GM12878 (cell line): ENCODE measurements at regions not wholly inside any gene's neighbourhood (a gene's known extent, or its start where the extent isn't known, plus 50 kb on each side); places are given as distances from the start of the nearest gene placed in this dataset.

Experiments
- ATAC-seq: fragments of 200-7000 bp; cut with Tn5 transposase; 3 replicates; pipeline ENCODE4 v1.9.1; 2020; ENCODE audit warnings: mild to moderate bottlenecking, moderate library complexity
- BruUV-seq: library from RNA; stranded (reverse); fragments of 400-500 nt; replicated peaks from 2 replicates; lab custom pipeline; 2021; lab: Mats Ljungman, UMichigan
- CTCF ChIA-PET: fragments of 300-600 bp; sonication (Branson Sonifier 250); formaldehyde crosslinking; extraction: SDS; loops from one replicate; lab custom pipeline; 2021; ENCODE audit warnings: inconsistent platforms; lab: Yijun Ruan, JAX
- POLR2A ChIA-PET: fragments of 350-600 bp; formaldehyde crosslinking; extraction: SDS; loops from one replicate; lab custom pipeline; 2021; ENCODE audit warnings: inconsistent platforms; lab: Charles Lee
- RAD21 ChIA-PET: fragments of 300-600 bp; sonication (Branson Sonifier 250); formaldehyde crosslinking; loops from one replicate; lab custom pipeline; 2023; ENCODE audit warnings: antibody characterized with exemption; ENCODE audit not compliant: unreplicated experiment; lab: Charles Lee
- SMC1A ChIA-PET: fragments of 300-600 bp; sonication (Branson Sonifier 250); formaldehyde crosslinking; loops from one replicate; lab custom pipeline; 2023; ENCODE audit not compliant: unreplicated experiment, uncharacterized antibody; lab: Charles Lee
- DNase-seq: peaks from one replicate; pipeline ENCODE4 v3.0.0-alpha.2; 2011; ENCODE audit warnings: low read depth, low spot score
- FAIRE-seq: peaks from 3 replicates; lab custom pipeline; 2011; peaks lifted over from hg19 to GRCh38; lab: Jason Lieb, UNC
- H2AFZ ChIP-seq: 2 replicates; pipeline ENCODE4 v1.6.0; 2011; ENCODE audit warnings: low read depth, low read length, control low read depth; ENCODE audit not compliant: control insufficient read depth
- H3K27ac ChIP-seq: 2 replicates; pipeline ENCODE4 v1.5.1; 2011; ENCODE audit warnings: control low read depth; ENCODE audit not compliant: control insufficient read depth, insufficient read depth
- H3K27me3 ChIP-seq, 2 experiments: replicated peaks in 1 of 2; 2 replicates each; pipeline versions ENCODE4 v1.6.0 to v1.6.1; 2011; ENCODE audit warnings: low read length in 1 of 2; ENCODE audit not compliant: control insufficient read depth in 2 of 2, insufficient read depth in 2 of 2
- H3K36me3 ChIP-seq, 2 experiments: 2 replicates each; pipeline ENCODE4 v1.5.1; 2011; ENCODE audit warnings: low read length in 1 of 2; ENCODE audit not compliant: control insufficient read depth in 2 of 2, insufficient read depth in 2 of 2
- H3K4me1 ChIP-seq: 2 replicates; pipeline ENCODE4 v1.6.1; 2011; ENCODE audit warnings: mild to moderate bottlenecking, low read length, moderate library complexity, mixed read lengths; ENCODE audit not compliant: control insufficient read depth, insufficient read depth
- H3K4me2 ChIP-seq: 2 replicates; pipeline ENCODE4 v1.6.0; 2011; ENCODE audit warnings: control low read depth; ENCODE audit not compliant: control insufficient read depth, insufficient read depth
- H3K4me3 ChIP-seq: fragments of 200-600 bp; sonication (generic); 2 replicates; pipeline ENCODE4 v1.5.1; 2016
- H3K79me2 ChIP-seq: 2 replicates; pipeline ENCODE4 v1.6.0; 2011; ENCODE audit warnings: low read length; ENCODE audit not compliant: control insufficient read depth, insufficient read depth
- H3K9ac ChIP-seq: 2 replicates; pipeline ENCODE4 v1.8.0; 2011; ENCODE audit warnings: low read length, control low read depth, mixed read lengths; ENCODE audit not compliant: control insufficient read depth, insufficient read depth
- H3K9me3 ChIP-seq: replicated peaks from 3 replicates; pipeline ENCODE4 v1.5.1; 2011; ENCODE audit warnings: mild to moderate bottlenecking, low read length; ENCODE audit not compliant: control insufficient read depth, insufficient read depth
- H4K20me1 ChIP-seq: 2 replicates; pipeline ENCODE4 v1.6.0; 2011; ENCODE audit not compliant: control insufficient read depth, insufficient read depth
- ATF7 ChIP-seq: fragments of 450-650 bp; IDR thresholded peaks from 2 replicates; pipeline ENCODE4 v1.6.1; 2016; ENCODE audit warnings: low read depth, mild to moderate bottlenecking
- CEBPB ChIP-seq, 2 experiments: fragments of 150-350 bp in 1 of 2; IDR thresholded peaks; 2 replicates each; pipeline ENCODE4 v1.6.1; 2012 to 2014; ENCODE audit warnings: low read depth in 2 of 2, low read length in 2 of 2, borderline replicate concordance in 1 of 2, inconsistent platforms in 1 of 2
- CHD1 ChIP-seq: IDR thresholded peaks from 2 replicates; pipeline ENCODE4 v1.6.1; 2012; ENCODE audit warnings: low read depth, low read length, improper control_type of control experiment
- E2F8 ChIP-seq: fragments of 450-650 bp; IDR thresholded peaks from 2 replicates; pipeline ENCODE4 v1.6.1; 2018; ENCODE audit warnings: mild to moderate bottlenecking, low read depth, moderate library complexity; ENCODE audit not compliant: partially characterized antibody
- FOXK2 ChIP-seq: fragments of 450-650 bp; IDR thresholded peaks from 2 replicates; pipeline ENCODE4 v1.6.1; 2017; ENCODE audit warnings: mild to moderate bottlenecking, moderate library complexity
- POU2F2 ChIP-seq: IDR thresholded peaks from 3 replicates; pipeline ENCODE4 v1.6.1; 2011; ENCODE audit warnings: low read depth, mild to moderate bottlenecking, low read length, borderline replicate concordance
- SPI1 ChIP-seq: IDR thresholded peaks from 2 replicates; pipeline ENCODE4 v1.6.1; 2011; ENCODE audit warnings: low read depth, mild to moderate bottlenecking, low read length, moderate library complexity, borderline replicate concordance; ENCODE audit not compliant: insufficient read depth
- ZNF384 ChIP-seq: IDR thresholded peaks from 2 replicates; pipeline ENCODE4 v1.6.1; 2012; ENCODE audit warnings: low read depth, mild to moderate bottlenecking, low read length, improper control_type of control experiment, borderline replicate concordance
- WGBS: methylation state at CpG from one replicate; pipeline ENCODE4 v1.1.6; 2016; ENCODE audit warnings: low lambda C conversion rate; ENCODE audit not compliant: insufficient replicate concordance, insufficient coverage; ENCODE audit errors: missing lambda C conversion rate; 5-methylcytosine and 5-hydroxymethylcytosine counted together
- in situ Hi-C: fragments of 300-500 bp; cut with MboI; formaldehyde crosslinking; loops from 9 replicates; pipeline ENCODE4 v1.14.3; 2018; ENCODE audit warnings: mixed read lengths
- intact Hi-C: fragments of 100-400 bp; cut with micrococcal nuclease; formaldehyde crosslinking; loops from one replicate; pipeline ENCODE4 v1.14.2; 2022; ENCODE audit not compliant: unreplicated experiment

GRCh38 chr5:17089690-17090089 is 127.7 kb upstream of the BASP1 start:
- ChIA-PET POLR2A (no interaction called here), SMC1A (no interaction called here), RAD21 (interaction anchor here (0.8 kb wide), 1 partner anchor 33 kb away, joined by 3 read pairs; no protein-coding TSS in a partner anchor), CTCF (no interaction called here)
- 2% methylated on average over 2 of the region's 2 CpGs for WGBS
- no TSS peak for BruUV-seq
- H3K9me3 ChIP-seq: no peaks in the 10 kb centered on the region
- H3K4me2 ChIP-seq: no peak overlapping the region
- TF ChIP-seq FOXK2 (no peak), E2F8 (no peak)
- no peaks in the 10 kb centered on the region for H3K36me3 ChIP-seq
- no peaks in the 10 kb centered on the region; a peak in 1 of 4 replicates for H3K27me3 ChIP-seq
- no peak overlapping the region for H3K4me3 ChIP-seq
- no peak for FAIRE-seq
- H3K9ac ChIP-seq: no peak overlapping the region
- no peaks in the 10 kb centered on the region for H3K79me2 ChIP-seq
- DNase-seq: no peak
- H3K4me1 ChIP-seq: no peaks in the 10 kb centered on the region
- H2AFZ ChIP-seq: no peak overlapping the region
- H3K27ac ChIP-seq: no peak overlapping the region
- in situ Hi-C loops: no loop called here
- ATAC-seq: no peak
- intact Hi-C loops: no loop called here
- H4K20me1 ChIP-seq: no peaks in the 10 kb centered on the region

GRCh38 chr5:17090839-17091238 is 126.6 kb upstream of the BASP1 start:
- ChIA-PET POLR2A (no interaction called here), CTCF (no interaction called here), RAD21 (no interaction called here), SMC1A (interaction anchor here (0.6 to 1.1 kb wide), 2 partner anchors 26 to 415 kb away, joined by 3 read pairs; no protein-coding TSS in a partner anchor)
- DNase-seq (no peak), ATAC-seq (peak; percentile 88), FAIRE-seq (no peak)
- H3K9ac ChIP-seq: no peak overlapping the region
- H3K4me1 ChIP-seq: no peaks in the 10 kb centered on the region
- H3K27ac ChIP-seq: no peak overlapping the region
- no peak overlapping the region for H3K4me2 ChIP-seq
- WGBS: 0% methylated on average over 4 of the region's 5 CpGs
- H2AFZ ChIP-seq: no peak overlapping the region
- in situ Hi-C loops (no loop called here), intact Hi-C loops (no loop called here)
- no peaks in the 10 kb centered on the region for H3K9me3 ChIP-seq
- no peak for TF ChIP-seq ATF7
- no peak for TF ChIP-seq CHD1
- TF ChIP-seq POU2F2: no peak
- peak; percentile 35; the same call in 1 of the 2 replicates for TF ChIP-seq SPI1
- peak; percentile 58; the same call in 1 of the 2 replicates for TF ChIP-seq ZNF384
- TF ChIP-seq CEBPB (IDR thresholded peaks at IDR 0.05; ENCODE audit: borderline replicate concordance in 1 of 2, low read depth in 2 of 2, low read length in 2 of 2): no peak
- H3K36me3 ChIP-seq: no peaks in the 10 kb centered on the region
- no peaks in the 10 kb centered on the region for H3K79me2 ChIP-seq
- no peaks in the 10 kb centered on the region for H4K20me1 ChIP-seq
- H3K27me3 ChIP-seq: no peaks in the 10 kb centered on the region; a peak in 1 of 4 replicates
- no peak overlapping the region for H3K4me3 ChIP-seq
- BruUV-seq: no TSS peak
